Tibial artery (tissue), 4 donors: ENCODE measurements at regions not wholly inside any gene's neighbourhood (a gene's known extent, or its start where the extent isn't known, plus 50 kb on each side); places are given as distances from the start of the nearest gene placed in this dataset.

Experiments used
- DNase-seq, 2 donors: peaks; one replicate each; pipeline ENCODE4 v3.0.0-alpha.2; 2019
- H3K27ac ChIP-seq, 2 donors: fragments of 200-600 bp; sonication (generic) in 1 of 2; 1 replicate in 1 of 2; 2 replicates in 1 of 2; pipeline ENCODE4 v1.5.1; 2018 to 2019; ENCODE audit warnings: mild to moderate bottlenecking in 1 of 2
- H3K27me3 ChIP-seq, 2 donors: fragments of 200-600 bp; sonication (generic) in 1 of 2; one replicate each; pipeline versions ENCODE4 v1.5.1 to v1.6.0; 2016 to 2019
- H3K36me3 ChIP-seq, 3 donors: fragments of 200-600 bp; sonication (generic) in 2 of 3; one replicate each; pipeline ENCODE4 v1.5.1; 2016 to 2019; ENCODE audit warnings: mild to moderate bottlenecking in 2 of 3
- H3K4me1 ChIP-seq, 4 donors: fragments of 200-600 bp; sonication (generic) in 2 of 4; 1 replicate in 3 of 4; 2 replicates in 1 of 4; pipeline ENCODE4 v1.5.1; 2016 to 2019
- H3K4me3 ChIP-seq, 2 donors: fragments of 200-600 bp; sonication (generic) in 1 of 2; 1 replicate in 1 of 2; 2 replicates in 1 of 2; pipeline ENCODE4 v1.5.1; 2018 to 2019; ENCODE audit warnings: mild to moderate bottlenecking in 2 of 2
- H3K9me3 ChIP-seq, 3 donors: fragments of 200-600 bp; sonication (generic) in 1 of 3; one replicate each; pipeline ENCODE4 v1.5.1; 2016 to 2019
- CTCF ChIP-seq, 2 experiments: fragments of 200-600 bp in 1 of 2; fragments of 450-650 bp in 1 of 2; IDR thresholded peaks; one replicate each; pipeline ENCODE4 v1.5.1; 2017 to 2019; ENCODE audit warnings: antibody characterized with exemption in 2 of 2, mild to moderate bottlenecking in 1 of 2, moderate library complexity in 1 of 2
- intact Hi-C: fragments of 100-400 bp; cut with DNase I; formaldehyde crosslinking; loops from one replicate; pipeline ENCODE4 v1.15.0; 2023; ENCODE audit warnings: low total_unique reads

GRCh38 chr10:52466464-52466863, 152.4 kb downstream of the DKK1 start:
- Histone ChIP-seq H3K4me1 (peaks cover 0 to 19% (median 3%) of the 10 kb centered on the region in 4 donors), H3K27me3 (no peaks in the 10 kb centered on the region), H3K4me3 (no peak overlapping the region), H3K9me3 (no peaks in the 10 kb centered on the region), H3K27ac (no peak overlapping the region), H3K36me3 (no peaks in the 10 kb centered on the region)
- DNase-seq: peak in 1 of 2 donors; percentile 65
- intact Hi-C loops: no loop called here
- TF ChIP-seq CTCF (IDR thresholded peaks at IDR 0.05): no peak

DNA sequence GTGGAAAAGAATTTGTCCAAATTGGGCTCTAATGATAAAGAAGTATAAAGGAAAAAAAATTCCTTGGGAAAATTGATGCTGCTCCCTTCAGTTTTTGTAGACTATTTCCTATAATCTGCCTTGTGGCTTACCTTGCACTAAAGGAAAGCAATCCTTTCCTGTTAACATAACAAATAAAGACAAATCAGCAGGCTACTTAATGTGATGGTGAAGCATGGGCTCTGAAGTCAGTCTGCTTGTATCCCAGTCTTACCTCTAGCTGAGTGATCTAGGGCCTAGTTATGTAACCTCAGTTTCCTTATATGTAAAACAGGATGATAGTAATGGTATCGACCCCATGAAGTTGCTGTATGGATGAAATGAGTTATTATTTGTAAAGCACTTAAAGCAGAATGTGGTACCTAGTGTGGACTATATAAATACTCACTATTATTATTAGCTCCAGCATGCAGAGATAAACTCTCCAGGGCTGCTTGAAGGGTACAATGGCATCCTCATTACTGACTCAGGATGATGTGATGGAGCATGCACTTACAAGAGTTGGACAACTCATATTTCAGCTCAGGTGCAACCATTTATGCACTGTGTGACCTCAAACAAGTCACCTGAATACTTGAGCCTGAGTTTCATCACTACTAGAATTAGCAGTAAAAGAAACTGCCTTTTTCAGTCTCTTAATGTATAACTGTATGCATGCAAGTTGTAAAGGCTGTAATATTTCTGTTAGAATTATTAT, 156.1 kb downstream of the DKK1 start:
- Histone ChIP-seq H3K9me3 (no peaks in the 10 kb centered on the region), H3K27ac (no peak overlapping the region), H3K36me3 (no peaks in the 10 kb centered on the region), H3K4me3 (no peak overlapping the region), H3K4me1 (peaks cover 0 to 19% (median 3%) of the 10 kb centered on the region in 4 donors), H3K27me3 (peaks cover 0 to 3% of the 10 kb centered on the region in 2 donors)
- DNase-seq: no peak
- no peak for TF ChIP-seq CTCF (IDR thresholded peaks at IDR 0.05)
- intact Hi-C loops: no loop called here

- no peak overlapping the region for H3K4me3 ChIP-seq
- H3K27me3 ChIP-seq: peaks cover 0 to 3% of the 10 kb centered on the region in 2 donors
- H3K9me3 ChIP-seq: no peaks in the 10 kb centered on the region
- H3K27ac ChIP-seq: no peak overlapping the region
- no peak for DNase-seq
- no peaks in the 10 kb centered on the region for H3K36me3 ChIP-seq
- intact Hi-C loops: no loop called here
- no peak for TF ChIP-seq CTCF (IDR thresholded peaks at IDR 0.05)
- H3K4me1 ChIP-seq: peaks cover 0 to 8% (median 0%) of the 10 kb centered on the region in 4 donors
Observed at GRCh38 chr10:52472406-52473146, 158.5 kb downstream of the DKK1 start.

GRCh38 chr10:52474265-52474664, 160.2 kb downstream of the DKK1 start:
- H3K4me3 ChIP-seq: no peak overlapping the region
- no peaks in the 10 kb centered on the region for H3K9me3 ChIP-seq
- no peaks in the 10 kb centered on the region for H3K4me1 ChIP-seq
- peaks cover 0 to 3% of the 10 kb centered on the region in 2 donors for H3K27me3 ChIP-seq
- H3K27ac ChIP-seq: no peak overlapping the region
- H3K36me3 ChIP-seq: no peaks in the 10 kb centered on the region
- intact Hi-C loops: no loop called here
- TF ChIP-seq CTCF (IDR thresholded peaks at IDR 0.05): no peak
- no peak for DNase-seq

DNA sequence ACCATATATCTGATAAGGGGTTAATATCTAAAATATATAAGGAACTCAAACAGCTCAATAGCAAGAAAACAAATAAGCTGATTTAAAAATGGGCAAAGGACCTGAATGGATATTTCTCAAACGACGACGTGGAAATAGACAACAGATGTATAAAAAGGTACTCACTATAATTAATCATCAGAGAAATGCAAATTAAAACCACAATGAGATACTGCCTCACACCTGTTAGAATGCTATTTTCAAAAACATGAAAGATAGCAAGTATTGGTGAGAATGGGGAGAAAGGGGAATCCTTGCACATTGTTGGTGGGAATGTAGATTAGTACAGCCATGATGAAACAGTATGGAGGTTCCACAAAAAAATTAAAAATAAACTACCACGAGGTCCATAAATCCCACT, 163.2 kb downstream of the DKK1 start:
- no peak for TF ChIP-seq CTCF (IDR thresholded peaks at IDR 0.05)
- no peak overlapping the region for H3K4me3 ChIP-seq
- intact Hi-C loops: no loop called here
- no peak for DNase-seq
- no peaks in the 10 kb centered on the region for H3K36me3 ChIP-seq
- no peaks in the 10 kb centered on the region for H3K9me3 ChIP-seq
- H3K27ac ChIP-seq: no peak overlapping the region
- no peaks in the 10 kb centered on the region for H3K4me1 ChIP-seq
- peaks cover 0 to 3% of the 10 kb centered on the region in 2 donors for H3K27me3 ChIP-seq
